ENCODE measurements at regions not wholly inside any gene's neighbourhood (a gene's known extent, or its start where the extent isn't known, plus 50 kb on each side); places are given as distances from the start of the nearest gene placed in this dataset.

DNA sequence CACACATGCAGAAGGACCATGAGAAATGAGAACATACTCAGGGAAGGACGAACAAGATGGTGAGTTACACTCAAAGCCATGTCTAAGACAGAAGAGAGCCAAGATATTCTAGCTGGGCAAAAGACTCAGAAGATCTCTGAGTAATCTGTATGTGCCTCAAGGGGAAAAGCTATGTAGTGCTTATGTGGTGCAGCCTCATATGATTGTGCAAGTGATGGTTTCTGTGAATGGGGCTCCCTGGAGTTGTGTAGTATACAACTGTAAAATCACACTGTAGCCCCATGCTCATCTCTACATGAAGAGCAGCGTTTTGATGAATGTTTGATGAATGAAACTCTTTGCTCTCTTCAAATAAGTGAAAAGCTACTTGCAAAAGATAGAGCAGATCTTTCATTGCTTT, 57.5 kb downstream of the OSR1 start:
- no peak for DNase-seq (ENCODE audit: low read depth in 4 of 4, low spot score in 2 of 4)

DNA sequence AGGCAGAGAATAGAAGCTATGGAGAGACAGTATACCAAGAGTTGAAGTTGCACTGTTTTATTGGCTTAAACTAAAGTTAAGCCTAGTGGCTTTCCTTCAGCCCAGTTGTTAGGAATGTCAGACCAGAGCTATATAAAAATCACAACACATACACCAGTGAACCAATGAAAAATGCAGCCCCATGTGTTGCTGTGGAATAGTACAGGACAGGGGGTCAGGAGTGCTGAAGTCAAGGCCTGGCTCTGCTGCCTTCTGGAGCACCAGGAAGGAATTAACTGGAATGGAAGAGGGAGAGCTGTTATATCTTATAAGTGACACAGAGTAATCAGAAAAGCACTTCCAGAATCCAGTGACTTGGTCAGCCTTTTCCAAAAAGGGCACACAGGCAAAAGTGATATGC, 58.9 kb downstream of the OSR1 start:
- no peak for DNase-seq (ENCODE audit: low read depth in 4 of 4, low spot score in 2 of 4)

DNA sequence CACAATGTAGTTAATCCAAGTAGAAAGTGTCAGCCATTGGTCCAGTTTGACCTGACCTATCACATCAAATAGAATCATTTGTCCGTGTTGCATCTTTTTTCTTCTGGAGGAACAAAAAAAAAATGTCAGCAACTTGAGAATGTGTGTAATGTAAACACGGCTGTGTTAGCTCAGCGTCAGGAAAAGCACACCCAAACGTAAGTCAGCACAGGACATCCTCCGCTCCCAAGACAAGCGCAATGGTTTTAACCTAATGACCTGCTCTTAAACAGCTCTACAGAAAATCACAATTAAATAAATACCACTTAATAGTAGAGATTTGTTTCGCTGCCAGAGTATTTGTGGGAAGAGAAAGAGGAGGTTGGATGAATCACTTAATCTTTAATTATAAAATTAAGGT, 59.4 kb downstream of the OSR1 start:
- no peak for DNase-seq (ENCODE audit: low read depth in 4 of 4, low spot score in 2 of 4)

- no peak for DNase-seq (ENCODE audit: low read depth in 4 of 4, low spot score in 2 of 4)
These were observed 60.7 kb downstream of the OSR1 start for GRCh38 chr2:19297716-19298115.

DNA sequence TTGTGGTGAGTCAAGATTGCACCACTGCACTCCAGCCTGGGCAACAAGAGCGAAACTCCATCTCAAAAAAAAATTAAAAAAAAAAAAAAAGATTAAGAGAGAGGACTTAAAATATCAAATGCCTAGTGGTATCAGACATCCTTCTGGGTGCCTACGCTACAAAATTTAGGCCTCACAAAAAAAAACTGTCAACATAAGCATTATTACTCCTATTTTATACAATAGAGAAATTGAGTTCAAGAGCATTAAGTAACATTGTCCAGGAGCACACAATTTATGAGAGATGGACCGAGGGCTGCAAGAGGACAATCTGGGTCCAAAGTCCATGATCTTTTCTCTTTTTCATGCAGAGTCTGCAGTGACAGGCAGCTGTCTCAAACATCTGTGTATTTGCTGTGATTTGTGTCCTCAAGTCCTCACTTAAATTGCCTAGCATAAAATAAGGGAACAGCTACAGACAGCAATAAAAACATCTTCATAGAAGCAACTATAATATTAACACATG, 62.4 kb downstream of the OSR1 start:
- DNase-seq (ENCODE audit: low read depth in 4 of 4, low spot score in 2 of 4) = no peak

DNA sequence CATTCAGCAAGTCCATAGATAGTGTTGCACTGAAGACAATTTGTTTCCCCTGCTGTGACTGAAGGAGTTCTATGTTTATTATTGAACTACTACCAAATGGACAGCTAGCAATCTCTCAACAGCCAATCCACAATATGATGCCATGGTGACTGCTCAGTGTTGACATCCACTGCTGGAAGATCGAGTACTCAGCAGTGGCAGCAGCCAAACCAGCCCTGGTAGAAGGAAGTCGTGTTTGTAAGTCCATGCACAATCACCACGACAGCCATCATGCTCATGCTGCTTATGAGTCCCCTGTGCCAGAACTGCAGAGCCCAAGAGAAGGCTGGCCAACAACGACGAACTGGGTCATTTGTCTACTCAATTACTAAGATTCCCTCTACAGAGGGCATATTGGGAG, 66.4 kb downstream of the OSR1 start:
- no peak for DNase-seq (ENCODE audit: low read depth in 4 of 4, low spot score in 2 of 4)

DNA sequence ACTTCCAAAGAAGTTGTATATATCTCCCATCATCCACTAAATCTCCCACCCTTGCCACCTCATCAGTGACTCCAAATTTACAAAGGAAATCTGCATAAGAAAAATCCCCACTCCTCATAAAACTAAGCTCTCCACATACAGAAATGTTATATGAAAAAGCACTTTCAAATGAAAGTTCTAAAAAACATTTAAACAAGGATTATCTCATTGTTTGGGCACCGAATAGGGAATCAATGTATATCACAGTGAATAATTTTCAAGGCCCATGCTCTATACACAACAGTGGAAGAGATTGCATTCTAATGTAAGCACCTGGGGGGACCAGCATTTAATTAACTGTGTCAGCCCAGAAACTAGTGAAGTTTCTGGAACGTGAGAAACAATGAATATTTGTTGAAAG, 70.1 kb downstream of the OSR1 start:
- DNase-seq (ENCODE audit: low read depth in 4 of 4, low spot score in 2 of 4) = no peak

DNA sequence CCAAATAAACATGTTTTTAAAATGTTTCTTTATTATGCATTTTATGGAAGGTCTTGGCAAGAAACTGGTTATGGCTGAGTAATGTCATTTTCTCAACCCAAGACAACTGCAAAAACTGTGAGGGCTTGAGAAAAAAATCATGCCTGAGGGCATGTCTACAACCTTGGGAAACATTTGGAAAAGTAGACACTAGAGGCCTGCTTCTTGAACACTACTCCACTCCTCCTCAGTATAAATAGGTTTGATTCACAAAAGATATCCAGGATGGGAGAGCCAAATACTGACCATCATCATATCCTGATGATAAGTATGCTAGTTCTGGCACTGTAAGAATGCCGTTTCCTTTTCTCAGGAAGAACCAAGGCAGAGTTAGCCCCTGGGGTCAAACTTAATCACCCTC, 71.1 kb downstream of the OSR1 start:
- no peak for DNase-seq (ENCODE audit: low read depth in 4 of 4, low spot score in 2 of 4)

DNA sequence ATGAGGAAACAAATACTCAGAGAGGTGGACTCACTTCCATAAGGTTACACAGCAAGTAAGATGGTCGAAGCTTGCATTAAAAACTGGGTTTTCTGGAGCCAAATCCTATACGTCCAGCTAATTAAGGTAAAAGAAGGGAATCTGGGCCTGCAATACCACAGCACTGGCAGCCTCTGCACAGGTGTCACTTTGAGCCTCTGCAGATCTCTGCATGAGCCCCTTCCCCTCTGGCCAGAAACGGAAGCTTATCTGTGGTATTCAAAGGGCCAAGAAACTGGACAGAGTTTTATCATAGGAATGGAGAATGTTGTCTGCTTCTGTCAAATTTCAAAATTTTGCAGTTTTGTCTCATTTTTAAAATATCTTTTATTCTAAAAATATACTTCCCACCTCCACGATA, 76.1 kb downstream of the OSR1 start:
- DNase-seq (ENCODE audit: low read depth in 4 of 4, low spot score in 2 of 4) = no peak

- no peak for DNase-seq (ENCODE audit: low read depth in 4 of 4, low spot score in 2 of 4)
These were observed 84.0 kb downstream of the OSR1 start for GRCh38 chr2:19274439-19274838.

GRCh38 chr2:19272941-19273470, 85.4 kb downstream of the OSR1 start:
- no peak for DNase-seq (ENCODE audit: low read depth in 4 of 4, low spot score in 2 of 4)

DNA sequence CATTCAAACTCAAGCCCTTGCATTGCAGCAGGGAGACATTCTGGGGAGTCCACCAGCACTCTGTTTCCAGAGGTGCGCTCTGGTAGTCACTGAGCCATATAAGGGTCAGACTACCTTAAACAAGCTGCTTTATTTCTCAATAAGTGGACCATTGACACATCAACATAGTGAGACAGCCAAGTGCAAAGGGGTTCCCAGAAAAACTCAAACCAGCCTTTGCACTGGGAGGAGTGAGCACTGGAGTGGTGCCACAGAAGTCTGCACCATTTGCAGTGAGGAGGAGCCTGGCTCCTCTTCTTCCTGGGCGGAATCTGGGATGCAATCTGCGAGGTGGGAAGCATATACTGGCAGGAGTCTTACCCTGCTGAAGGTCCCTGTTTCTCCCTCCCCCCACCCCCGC, 86.4 kb downstream of the OSR1 start:
- DNase-seq (ENCODE audit: low read depth in 4 of 4, low spot score in 2 of 4) = no peak

DNA sequence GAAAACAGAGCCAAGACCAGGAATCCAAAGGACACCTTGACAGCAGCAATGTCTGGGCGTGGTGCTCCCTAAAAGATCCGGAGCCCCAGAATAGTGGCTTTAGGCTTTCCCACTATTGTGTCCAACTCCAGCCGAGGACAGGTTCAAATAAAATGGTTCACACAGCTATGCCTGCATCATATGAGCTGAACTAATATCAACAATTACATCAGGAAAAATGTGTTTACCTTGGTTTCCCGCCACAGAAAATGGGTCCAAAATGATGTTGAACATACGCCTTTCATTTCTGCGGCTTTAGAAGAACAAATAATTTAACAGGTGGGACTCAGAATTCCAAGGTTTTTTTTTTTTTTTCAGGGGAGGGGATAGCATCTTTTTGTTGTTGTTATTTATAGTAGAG, 93.6 kb downstream of the OSR1 start:
- no peak for DNase-seq (ENCODE audit: low read depth in 4 of 4, low spot score in 2 of 4)

DNA sequence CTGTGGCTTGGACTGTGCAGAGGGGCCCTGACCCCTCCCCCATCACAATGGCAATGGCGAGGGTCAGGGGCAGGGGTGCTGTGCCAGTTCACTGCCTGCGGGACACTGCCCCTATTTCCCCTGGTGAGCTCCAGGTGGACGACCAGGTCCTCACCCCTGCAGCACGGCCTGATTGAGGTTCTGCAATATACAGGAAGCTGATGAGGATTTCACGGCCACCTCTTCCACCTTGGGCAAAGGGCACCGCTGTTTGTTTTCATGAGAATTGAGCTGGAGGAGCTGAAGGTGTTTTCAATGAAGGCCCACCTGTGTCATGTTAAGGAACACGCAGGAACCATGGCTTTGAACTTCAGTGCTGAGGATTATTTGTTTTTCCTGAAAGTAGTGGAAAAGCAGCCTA, 96.3 kb downstream of the OSR1 start:
- DNase-seq (ENCODE audit: low read depth in 4 of 4, low spot score in 2 of 4) = no peak

GRCh38 chr2:19261061-19261460, 97.4 kb downstream of the OSR1 start:
- DNase-seq (ENCODE audit: low read depth in 4 of 4, low spot score in 2 of 4) = no peak

GRCh38 chr2:19256121-19256601, 102.3 kb downstream of the OSR1 start:
- peak in 1 of 4 donors; percentile 32 for DNase-seq (ENCODE audit: low read depth in 4 of 4, low spot score in 2 of 4)

- DNase-seq (ENCODE audit: low read depth in 4 of 4, low spot score in 2 of 4) = no peak
These were observed 102.9 kb downstream of the OSR1 start for GRCh38 chr2:19255481-19255880.

DNA sequence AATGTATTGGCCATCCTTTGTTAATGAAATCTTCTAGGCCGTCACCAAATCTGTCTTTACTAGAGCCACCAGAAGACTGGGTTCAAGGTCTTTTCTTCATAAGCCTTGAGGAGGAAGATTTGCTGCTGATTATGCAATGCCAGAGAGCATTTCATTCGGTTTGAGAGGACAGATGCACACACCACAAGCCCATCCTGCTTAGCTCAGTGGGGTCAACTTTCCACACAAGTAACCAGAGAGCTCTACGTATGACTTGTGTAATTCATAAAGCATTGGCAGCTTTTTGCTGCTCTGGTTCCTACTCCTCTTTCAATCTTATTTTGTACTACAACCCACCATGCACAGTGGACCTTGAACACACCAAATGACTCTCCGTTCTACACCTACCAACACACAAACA, 106.9 kb downstream of the OSR1 start:
- no peak for DNase-seq (ENCODE audit: low read depth in 4 of 4, low spot score in 2 of 4)

GRCh38 chr2:19250906-19251305, 107.5 kb downstream of the OSR1 start:
- no peak for DNase-seq (ENCODE audit: low read depth in 4 of 4, low spot score in 2 of 4)

DNA sequence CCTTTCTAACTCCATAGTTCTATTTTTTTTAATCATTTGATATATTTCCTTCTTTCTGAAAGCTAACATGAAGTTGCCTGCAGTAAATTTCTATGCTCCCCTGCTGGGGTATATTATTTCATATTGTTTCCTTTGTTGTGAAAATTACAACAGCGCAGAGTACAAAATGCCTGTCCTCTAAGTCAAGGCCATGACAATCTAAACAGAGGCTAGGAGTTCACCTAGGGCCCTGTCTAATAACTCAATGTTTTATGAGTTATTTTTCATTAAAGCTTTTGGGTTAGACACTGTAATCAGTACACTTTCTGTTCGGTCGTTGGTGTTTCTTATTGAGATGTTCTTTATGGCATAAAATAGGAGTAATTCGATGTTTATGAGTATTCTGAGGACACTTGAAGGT, 111.2 kb downstream of the OSR1 start:
- no peak for DNase-seq (ENCODE audit: low read depth in 4 of 4, low spot score in 2 of 4)

DNA sequence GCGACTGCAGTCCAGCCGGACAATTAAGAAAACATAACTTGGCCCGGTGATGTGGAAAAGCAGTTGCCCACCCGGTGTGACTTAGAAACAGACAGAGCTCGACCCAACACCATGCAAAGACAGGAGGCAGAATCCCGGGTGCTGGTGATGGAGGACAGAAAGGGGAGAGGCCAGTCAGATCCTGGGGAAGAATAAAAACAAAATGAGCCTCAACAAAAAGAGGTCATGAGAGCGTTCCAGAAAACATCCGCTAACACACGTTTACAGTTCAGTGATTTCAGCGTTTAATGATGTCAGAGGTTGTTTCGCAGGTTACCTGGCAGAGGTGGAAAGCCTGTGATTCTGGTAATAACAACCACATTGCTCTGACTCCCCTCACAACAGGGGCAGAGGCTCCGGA, 111.9 kb downstream of the OSR1 start:
- no peak for DNase-seq (ENCODE audit: low read depth in 4 of 4, low spot score in 2 of 4)

DNA sequence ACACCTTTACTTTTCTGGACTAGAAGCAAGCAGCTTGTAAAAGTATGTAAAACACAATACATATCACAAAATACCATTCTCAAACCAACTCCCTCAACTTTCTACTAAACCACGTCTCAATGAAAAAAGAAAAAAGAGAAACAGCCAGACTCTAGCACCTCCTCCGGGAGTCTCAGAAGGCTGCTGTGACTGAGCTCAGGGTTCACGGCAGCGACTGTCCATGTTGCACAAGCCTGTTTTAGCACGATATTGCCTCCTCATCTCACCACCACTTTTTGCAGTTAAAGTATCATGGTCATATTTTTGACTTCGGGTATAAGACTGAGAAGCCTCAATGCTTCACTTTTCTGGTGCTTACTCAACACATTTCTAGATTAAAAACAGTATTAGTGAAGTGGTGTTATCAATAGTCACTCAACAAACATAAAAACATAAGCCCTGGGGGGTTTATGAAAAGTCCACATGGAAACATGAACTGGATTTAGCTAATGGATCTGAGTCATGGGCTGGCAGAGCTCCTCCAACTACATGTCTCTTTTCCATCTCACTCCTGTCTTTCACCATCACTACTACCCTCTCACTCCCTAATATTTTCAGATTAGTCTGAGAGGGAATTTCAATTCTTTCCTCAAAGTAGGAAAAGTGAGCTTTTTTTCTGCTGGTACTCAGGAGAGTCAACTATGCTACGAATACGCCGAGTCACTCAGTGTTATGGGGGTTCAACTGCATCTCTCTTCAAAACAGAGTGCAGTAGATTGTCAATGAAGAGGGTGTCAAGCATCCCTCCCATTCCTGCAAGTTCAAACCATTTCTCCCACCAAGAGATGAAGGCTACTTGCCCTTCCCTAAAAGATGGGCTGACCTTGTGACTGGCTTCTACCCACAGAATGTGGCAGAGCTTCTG, 113.7 kb downstream of the OSR1 start:
- no peak for DNase-seq (ENCODE audit: low read depth in 4 of 4, low spot score in 2 of 4)

Measured in left renal cortex interstitium (tissue), 4 donors.